ENCODE measurements at regions not wholly inside any gene's neighbourhood (a gene's known extent, or its start where the extent isn't known, plus 50 kb on each side); places are given as distances from the start of the nearest gene placed in this dataset.

DNA sequence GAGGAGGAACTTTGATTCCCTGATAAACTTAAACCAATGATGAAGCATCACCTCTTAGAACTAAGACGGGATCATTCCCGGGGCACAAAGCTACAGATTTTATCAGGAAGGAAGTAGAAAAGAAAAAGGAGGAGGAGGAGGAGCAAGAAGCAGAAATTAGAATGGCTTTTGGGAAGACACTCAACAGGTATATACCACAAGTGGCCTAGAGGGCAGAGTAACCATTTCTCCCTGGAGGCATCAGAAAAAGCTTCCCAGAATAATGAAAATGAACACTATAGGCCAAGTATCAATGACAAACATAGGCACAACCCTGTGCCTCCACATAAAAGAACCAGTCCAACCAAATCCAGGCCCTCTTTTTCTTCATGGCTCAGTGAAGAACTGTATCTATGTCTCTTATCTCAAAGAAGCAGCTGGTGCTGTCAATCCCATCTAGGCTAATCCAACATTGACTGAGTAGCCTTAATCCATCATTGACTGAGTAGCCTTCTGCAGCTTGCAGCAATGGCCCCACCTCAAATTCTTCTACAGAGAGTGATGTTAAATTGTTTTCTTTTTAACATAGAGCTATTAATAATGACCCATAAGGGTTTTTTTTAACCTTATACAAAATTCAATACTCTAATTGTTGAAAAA lies 178.8 kb upstream of the KIF2A start:
- DNase-seq: no peak

DNA sequence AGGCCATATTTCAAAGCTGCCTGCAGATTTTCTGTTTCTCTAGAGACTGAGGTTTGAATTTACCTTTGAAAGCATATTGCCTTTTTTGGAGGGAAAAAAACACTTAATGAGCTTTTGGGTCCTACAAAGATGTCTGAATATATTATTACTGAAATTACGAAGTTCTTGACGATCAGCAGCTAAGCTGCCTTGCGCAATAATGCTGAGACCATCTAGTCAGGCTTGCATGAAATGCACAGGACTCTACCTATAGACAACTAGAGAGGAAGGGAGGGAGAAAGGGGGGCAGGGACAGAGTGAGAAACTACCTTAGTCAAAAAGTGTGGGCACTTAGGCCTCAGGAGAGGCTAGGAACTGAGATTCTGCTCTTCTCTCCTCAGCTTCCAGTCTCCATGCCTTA lies 175.9 kb upstream of the KIF2A start:
- DNase-seq: no peak

DNA sequence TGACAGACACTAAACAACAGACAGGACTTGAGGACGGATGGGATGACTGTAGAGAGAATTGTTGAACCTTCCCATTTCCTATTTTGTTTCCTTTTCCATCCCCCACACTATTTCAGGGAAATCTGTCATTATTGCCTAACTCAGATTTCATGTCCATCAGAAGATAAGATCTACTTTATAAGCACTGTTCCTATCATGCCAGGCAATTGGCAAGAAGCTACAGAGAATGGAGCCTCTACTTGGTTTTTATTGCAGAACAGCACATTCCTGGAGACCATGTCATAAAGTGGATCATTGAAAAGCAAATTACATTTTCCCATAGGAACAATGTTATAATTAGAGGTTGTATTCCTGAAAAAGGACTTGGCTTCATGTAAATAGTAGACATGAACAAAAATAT lies 173.7 kb upstream of the KIF2A start:
- no peak for DNase-seq

DNA sequence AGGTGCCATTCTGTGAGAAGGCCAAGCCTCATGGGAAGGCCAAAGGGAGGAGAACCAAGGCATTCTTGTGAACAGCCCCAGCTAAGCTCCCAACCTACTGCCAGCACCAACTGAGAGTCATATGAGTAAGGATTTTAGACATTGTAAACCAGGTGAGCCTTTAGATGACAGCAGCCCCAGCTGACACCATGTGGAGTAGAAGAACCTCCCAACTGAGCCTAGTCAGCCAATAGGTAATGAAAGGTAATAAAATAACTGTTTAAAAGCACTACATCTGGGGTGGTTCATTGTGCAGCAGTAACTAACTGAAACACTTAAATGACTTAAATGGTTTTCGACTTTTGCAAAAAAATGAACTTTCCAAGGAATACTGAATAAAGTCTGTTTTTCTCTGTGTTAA lies 172.6 kb upstream of the KIF2A start:
- no peak for DNase-seq

DNA sequence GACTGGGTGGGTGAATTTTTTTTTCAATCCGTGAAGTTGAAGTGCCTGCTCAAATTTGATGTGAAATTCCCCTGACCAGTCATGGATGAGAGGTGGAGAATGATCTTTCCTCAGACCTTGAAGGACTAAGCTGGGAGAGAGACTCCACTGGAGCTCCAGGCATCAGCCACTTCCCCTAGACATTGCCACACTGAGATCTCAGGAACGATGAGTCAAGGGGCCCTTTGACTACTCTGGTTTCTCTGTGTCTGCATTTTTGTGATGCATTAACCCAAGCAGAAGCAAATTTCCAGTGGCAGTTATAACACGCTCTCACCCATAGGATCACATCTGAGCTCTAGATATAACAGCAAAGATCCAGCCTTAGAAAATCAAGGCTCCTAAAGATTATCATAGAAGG lies 171.2 kb upstream of the KIF2A start:
- no peak for DNase-seq

DNA sequence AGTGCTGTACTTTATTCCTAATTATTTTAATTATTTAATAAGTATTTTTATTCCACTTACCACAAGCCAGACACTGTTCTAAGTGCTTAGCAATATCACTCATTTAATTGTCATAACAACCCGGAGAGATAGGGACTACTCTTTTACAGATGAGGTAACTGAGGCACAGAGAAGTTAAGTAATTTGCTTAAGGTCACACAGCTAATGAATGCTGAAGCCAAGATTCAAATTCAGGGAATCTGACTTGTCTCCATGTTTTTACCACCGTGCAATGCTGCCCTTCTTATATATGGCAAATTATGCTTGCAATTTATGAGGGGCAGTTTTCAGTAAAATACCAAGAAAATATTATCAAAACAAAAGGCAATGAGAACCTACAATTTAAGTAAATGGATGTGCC lies 168.4 kb upstream of the KIF2A start:
- DNase-seq: no peak

DNA sequence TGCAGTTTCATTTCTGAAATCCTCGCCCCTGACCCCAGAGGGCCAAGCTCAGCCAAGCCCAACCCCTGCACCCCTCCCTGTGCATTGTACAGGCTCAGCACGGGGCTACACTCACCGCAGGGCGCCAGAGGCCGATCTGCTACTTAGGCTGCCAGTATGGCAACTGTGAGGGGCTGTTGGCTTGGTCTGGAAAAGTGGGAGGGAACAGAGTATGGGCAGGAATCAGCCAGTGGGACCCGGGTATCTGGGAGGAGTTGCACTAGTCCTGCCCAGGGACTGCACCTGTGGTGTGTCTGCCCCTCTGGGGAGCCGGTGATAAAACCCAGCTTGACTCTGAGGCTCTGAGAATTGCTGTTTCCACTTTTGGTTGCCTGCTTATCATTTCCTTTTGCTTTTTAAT lies 167.4 kb upstream of the KIF2A start:
- DNase-seq: no peak

DNA sequence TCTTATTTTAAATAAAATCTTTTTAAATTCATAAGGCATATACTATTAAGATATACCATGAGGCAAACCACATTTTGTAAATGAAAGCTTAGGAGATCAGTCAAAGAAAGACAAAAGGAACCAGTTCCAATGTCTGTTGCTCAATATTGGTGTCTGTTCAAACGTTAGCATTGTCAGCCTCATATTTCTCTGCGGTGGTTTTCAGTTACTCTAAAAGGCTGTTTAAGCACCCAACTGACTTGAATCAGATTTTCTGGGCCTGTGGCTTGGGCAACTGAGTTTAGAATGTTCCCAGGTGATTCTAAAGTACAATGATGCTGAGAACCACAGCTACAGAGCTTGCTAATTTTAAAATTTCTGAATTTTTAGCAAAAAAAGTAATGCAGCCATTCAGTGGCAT lies 166.3 kb upstream of the KIF2A start:
- DNase-seq: no peak

DNA sequence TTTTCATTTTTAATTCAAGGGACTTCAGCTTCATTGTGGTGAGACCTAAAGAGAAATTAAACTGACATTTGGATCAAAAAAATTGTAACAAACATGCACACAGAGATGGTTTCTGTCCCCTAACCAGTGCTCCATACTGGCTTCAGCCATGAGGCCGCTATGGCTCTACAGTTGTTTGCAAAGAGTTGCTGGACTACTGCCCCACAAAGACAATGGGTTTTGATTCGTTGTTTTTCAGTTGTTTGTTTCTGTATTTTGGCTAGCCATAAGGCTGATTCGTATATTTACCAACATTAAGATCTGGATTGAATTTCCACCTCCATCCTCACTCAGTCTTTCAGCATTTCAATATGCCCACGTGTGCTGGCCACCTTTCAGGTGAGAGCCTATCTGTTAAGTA lies 163.7 kb upstream of the KIF2A start:
- no peak for DNase-seq

DNA sequence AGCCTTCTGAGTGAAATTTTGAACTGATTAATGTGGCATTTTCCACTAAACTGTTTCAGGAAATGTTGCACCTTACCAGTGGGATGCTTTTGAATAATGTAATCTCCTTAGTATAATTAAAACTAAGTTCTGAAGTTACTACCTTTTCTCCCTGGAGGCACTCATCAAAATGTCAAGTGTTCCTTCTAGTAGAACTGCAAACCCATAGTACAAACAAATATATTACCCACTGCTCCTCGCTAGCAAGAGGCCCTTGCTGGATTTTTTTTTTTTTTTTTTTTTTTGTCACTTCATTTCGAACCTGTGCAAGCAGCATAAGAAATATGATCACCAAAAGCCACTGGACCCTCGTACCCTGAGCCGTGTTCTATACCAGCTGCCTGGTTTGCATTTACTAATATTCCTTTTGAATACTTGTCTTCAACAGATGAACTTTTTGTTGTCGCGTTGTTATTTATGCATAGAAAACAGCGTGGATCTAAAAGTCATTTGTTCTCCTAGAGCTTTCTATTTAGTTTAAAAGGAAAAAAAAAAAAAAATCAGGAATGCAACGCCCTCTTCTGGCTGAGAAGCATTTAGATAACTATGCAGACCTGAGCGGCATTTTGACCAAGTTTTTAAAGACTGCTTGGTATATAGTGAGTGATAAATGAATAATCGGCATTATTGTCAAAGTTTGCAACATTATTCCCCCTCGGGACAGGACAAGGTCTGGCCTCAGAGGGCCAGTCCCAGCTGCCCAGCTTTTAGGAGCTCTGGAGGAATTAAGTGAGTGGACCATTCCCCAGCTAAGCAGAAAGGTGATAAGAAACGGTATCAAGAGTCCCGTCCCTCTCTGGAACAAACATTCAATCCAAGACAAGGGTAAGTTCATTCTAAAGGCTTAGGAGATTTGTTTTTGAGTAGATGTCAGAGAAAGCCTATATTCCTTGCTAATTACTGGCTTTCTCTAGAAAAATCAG lies 162.5 kb upstream of the KIF2A start:
- DNase-seq: no peak

DNA sequence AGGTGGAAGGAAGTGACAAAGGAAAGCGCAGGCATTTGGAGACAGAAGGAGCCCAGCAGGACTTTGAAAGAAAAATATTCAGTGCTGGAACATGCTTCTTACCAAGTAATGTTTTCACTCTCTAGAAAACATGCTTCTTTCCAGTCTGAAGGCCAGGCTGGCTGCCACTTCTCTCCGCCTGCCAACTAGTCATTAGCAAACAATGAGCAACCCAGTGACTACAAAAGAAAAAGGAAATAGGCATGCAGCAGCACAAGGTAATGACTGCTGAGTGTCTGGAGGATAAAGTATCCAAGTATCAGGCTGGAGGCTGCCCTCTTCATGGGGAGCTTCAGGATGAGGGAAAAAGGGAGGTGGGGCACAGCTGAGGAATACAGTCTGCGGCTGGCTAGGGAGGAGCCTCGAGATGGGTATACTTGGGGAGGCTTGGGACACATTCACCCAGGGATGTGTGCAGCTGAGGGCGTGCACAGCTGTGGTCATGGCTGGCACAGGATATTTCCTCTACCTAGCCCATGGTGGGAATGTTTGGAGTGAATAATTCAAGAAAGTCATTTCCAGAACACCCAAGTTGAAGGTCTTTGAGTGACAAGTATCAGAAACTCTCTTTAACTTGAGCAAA lies 161.5 kb upstream of the KIF2A start:
- DNase-seq: no peak

DNA sequence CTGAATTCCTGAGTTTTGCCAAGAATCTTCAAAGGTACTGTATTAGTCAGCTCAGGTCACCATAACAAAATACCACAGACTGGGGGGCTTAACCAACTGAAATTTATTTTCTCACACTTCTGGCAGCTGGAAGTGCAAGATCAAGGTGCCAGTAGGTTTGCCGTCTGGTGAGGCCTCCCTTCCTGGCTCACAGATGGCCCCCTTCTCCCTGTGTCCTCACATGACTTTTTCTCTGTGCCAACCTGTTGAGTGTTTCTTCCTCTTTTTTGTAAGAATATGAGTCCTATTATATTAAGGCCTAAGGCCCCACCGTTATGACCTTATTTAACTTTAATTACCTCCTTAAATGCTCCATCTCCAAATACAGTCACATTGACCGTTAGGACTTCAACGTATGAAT lies 156.1 kb upstream of the KIF2A start:
- DNase-seq: no peak

DNA sequence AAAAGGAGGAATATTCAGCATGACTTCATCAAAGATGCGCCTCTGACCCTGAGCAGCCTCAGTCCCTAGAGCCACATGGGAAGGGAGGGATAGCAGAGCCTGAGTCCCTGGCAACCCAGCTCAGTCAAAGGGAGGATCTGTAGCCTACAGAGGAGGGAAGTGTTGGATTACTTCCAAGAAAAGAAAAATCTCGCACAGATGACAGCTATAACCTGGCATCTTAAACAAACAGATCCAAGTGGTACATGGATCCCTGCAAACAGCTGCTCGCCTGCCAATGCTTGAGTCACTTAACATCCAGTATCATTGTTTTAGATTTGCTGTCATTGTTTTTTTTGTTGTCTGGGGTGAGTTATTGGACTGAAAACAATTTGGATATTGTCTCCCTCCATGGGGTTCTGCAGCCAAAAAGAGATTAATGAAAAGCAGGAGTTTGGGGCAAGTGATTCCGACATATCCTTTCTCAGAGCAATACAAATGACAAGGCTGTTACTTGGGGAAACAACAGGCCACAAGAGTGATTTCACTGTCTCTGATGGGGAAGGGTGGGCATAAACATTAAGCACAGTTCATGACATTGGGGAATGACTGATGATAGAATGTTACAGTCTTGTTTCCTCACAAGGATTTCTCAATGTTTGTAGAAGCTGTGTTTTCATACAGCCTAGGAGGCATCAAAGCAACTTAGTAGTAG lies 153.5 kb upstream of the KIF2A start:
- DNase-seq: no peak

DNA sequence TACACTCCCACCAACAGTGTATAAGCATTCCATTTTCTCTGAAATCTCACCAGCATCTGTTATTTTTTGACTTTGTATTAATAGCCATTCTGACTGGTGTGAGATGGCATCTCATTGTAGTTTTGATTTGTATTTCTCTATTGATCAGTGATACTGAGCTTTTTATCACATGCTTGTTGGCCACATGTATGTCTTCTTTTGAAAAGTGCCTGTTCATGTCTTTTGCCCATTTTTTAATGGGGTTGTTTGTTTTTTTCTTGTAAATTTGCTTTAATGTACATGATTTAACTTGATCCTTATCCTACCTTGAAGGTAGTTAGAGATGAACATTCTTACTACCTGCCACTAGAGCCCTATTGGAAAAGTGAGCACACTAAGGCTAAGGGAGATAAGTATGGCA lies 151.2 kb upstream of the KIF2A start:
- no peak for DNase-seq

DNA sequence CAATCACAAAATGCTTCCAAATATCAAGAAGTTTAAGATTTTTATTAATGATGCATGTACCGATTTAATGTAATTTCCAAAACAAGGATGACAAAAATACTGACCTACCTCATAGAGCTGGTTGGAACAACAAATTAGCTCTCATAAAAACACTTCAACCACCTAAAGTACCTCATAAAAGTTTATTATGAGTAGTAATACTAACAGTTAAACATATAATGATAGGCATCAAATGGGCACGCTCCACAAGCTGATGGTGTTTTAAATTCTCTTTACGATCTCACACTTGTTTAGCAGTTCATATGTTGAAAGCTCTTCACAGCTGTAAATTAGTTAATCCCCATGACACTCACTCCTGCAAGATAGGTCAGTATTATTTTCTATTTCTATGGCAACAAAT lies 150.0 kb upstream of the KIF2A start:
- no peak for DNase-seq

DNA sequence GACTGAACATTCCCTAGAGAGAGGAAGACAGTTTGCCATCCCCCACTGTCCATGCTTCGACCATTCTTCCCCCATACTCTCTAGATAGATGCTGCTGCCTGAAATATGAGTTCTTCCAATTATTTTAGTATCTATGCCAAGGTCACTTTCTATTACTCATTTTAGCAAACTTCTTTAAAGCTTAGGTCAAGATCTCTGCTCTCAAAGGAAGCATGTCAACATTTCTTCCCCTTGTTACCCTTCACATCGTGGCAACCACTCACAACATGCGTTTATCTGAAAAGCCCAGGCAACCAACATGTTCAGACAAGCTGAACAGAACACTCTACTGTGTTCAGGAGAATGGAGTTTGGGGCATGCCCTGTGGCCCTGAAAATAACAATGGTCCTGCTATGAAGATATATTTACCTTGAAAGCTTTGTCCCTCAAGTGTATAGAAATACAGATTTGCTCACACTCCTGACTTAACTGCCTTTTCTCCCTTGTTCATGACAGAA lies 138.4 kb upstream of the KIF2A start:
- DNase-seq: no peak

DNA sequence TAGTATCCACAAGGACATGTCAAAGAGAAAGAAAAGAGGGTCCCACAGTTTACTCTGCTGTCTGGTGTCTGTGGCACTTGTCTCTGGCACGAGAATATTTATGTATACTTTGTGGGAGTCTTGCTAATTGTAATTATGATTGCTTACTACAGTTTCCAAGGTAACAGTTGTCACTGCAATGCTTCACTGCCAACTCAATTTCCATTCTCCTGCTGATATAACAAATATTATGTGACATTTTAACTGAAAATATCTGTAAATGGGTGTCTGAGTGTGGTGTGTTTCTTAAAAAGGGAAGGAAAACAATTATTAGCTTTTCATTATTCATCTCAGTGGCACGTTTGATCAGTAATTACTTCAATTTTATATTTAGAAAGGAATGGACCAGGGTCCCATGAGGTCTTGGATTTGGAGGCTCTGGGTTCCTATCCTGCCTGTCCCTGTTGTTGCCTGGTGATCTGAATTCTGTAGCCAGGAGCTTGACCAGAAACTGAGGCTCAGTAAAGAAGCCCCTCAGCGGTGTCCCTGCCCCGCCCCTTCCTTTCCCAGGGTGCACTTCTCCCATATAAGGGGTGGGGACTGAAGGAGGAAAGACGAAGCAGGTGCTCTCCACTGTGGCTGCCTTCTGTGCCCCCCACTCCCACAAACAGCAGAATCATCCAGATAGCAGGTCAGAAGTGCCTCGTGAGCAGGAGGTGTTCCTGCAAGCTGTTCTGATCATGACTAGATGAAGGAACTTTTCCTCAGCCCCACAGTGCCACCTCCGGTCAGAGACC lies 137.3 kb upstream of the KIF2A start:
- DNase-seq: no peak

DNA sequence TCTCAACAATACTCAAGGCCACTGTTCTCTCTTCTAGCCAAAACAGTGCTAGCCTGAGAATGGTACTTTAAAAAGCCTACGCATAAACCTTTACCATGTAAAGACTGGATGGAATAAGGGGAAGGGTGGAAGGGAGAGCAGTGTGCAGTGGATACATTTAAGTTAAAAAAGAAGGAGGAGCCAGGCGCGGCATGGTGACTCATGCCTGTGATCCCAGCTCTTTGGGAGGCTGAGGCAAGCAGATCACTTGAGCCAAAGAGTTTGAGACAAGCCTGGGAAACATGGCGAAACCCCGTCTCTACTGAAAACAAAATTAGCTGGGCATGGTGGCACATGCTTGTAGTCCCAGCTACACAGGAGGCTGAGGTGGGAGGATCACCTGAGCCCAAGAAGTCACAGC lies 127.7 kb upstream of the KIF2A start:
- no peak for DNase-seq

DNA sequence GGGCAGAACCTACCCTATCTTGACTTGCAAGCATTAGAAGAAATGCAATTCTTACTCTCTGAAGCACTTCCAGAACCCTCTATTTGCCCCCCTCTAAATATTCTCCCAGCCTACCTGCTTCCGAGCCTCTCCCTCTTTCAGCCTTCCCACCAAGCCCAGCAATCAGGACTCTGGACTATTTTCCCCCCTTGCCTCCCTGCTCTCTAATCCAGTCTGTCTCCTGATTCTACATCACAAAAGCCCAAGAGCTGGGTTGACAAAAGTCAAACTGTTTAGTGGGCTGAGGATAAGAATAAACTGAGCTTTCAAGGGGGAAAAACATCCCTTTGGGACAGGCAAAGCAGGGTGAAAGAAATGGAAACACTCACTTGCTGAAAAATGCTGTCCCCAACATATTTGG lies 123.2 kb upstream of the KIF2A start:
- DNase-seq: no peak

DNA sequence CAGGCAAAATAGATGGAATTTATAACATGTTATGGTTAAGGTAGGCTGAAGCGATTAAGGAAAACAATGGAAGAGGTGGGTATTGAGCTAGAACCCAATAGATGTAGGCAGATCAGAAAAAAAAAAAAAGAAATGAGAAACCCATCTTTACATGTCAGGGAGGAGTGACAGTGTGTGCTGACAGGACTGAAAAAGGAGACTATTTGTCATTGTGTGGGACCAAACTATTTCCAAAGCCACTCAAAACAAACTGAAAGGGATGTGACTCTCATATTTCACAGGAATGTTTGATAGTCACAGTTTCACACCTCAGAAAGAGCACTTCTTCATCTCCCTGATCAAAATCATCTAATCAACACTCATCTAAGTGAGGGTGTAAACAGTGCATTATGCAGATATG lies 122.3 kb upstream of the KIF2A start:
- no peak for DNase-seq

DNA sequence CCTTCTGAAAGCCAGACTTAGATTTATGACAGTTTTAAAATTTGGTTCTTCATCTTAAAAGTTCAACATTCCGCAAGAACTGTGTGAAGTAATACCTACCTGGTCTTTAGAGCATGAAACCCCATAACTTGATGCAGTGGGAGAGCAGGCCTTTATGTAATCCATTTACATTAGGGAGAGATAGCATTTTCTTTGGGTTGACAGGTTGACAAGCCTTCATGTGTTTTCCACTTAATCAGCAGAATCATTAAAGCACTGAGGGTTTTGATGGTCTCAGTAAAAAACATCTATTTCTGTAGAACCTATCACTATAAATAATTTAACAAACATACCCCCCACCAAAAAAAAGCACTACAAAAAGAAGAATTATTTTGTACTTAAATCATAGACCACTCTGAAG lies 121.6 kb upstream of the KIF2A start:
- DNase-seq: no peak

DNA sequence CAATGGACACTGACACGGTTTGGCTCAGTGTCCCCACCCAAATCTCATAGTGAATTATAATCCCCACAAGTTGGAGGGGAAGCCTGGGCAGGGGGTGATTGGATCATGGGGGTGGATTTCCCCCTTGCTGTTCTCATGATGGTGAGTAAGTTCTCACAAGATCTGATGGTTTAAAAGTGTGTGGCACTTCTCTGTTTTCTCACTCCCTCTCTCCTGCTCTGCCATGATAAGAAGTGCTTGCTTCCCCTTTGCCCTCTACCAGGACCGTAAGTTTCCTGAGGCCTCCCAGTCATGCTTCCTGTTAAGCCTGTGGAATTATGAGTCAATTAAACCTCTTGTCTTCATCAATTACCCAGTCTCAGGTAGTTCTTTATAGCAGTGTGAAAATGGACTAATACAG lies 115.8 kb upstream of the KIF2A start:
- no peak for DNase-seq

DNA sequence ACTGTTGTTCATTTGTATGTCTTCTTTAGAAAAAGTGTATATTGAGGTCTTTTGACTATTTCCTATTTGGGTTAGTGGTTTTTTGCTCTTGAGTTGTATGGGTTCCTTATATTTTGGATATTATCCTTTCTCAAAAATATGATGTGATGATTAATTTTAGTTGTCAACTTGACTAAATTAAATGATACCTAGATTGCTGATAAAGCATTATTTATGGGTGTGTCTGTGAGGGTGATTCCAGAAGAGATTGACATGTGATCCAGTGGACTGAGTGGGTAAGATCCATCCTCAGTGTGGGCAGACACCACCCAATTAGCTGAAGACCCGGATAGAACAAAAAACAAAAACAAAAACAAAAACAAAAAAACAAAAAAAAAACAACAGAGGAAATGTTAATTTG lies 115.1 kb upstream of the KIF2A start:
- DNase-seq: no peak
